HCT116 (cell line): ENCODE measurements at regions not wholly inside any gene's neighbourhood (a gene's known extent, or its start where the extent isn't known, plus 50 kb on each side); places are given as distances from the start of the nearest gene placed in this dataset.

ENCODE experiments used
- ATAC-seq: fragments of 200-7000 bp; cut with Tn5 transposase; 2 replicates; pipeline ENCODE4 v1.9.1; 2020; ENCODE audit warnings: mild to moderate bottlenecking, moderate library complexity
- BruUV-seq: library from RNA; stranded (reverse); fragments of 400-500 nt; replicated peaks from 2 replicates; lab custom pipeline; 2021; lab: Mats Ljungman, UMichigan
- CTCF ChIA-PET: fragments of 300-600 bp; sonication (Branson Sonifier 250); formaldehyde crosslinking; loops from one replicate; lab custom pipeline; 2021; ENCODE audit warnings: antibody characterized with exemption; lab: Charles Lee
- POLR2A ChIA-PET: fragments of 300-600, 350-600 bp; sonication (Branson Sonifier 250); formaldehyde crosslinking; loops from one replicate; lab custom pipeline; 2021; ENCODE audit warnings: antibody characterized with exemption; lab: Charles Lee
- RAD21 ChIA-PET, 2 experiments: fragments of 300-600 bp; sonication (Branson Sonifier 250); formaldehyde crosslinking; loops; one replicate each; lab custom pipeline; 2023; ENCODE audit warnings: low total read pairs in 2 of 2; ENCODE audit not compliant: uncharacterized antibody in 2 of 2, unreplicated experiment in 2 of 2, low non-redundant PET in 1 of 2; lab: Charles Lee
- DNase-seq: peaks from one replicate; pipeline ENCODE4 v3.0.0-alpha.2; 2010; ENCODE audit warnings: low read depth, low spot score
- H2AFZ ChIP-seq: fragments of 200-600 bp; shearing (Covaris generic), sonication (generic); 2 replicates; pipeline ENCODE4 v1.6.1; 2017; ENCODE audit warnings: low read depth, mixed run types, mixed read lengths, antibody characterized with exemption, low read length; ENCODE audit not compliant: poor library complexity, severe bottlenecking
- H3K27ac ChIP-seq: 2 replicates; pipeline ENCODE4 v1.5.1; 2012; ENCODE audit warnings: low read depth, low read length
- H3K27me3 ChIP-seq: fragments of 200-600 bp; sonication (generic); 2 replicates; pipeline ENCODE4 v1.6.1; 2016; ENCODE audit warnings: mixed run types, low read length, mixed read lengths; ENCODE audit not compliant: insufficient read depth
- H3K36me3 ChIP-seq, 2 experiments: fragments of 200-500 bp in 1 of 2; fragments of 200-600 bp in 1 of 2; sonication (Bioruptor generic) in 1 of 2; sonication (generic) in 1 of 2; 2 replicates each; pipeline versions ENCODE4 v1.5.1 to v1.6.1; 2014 to 2016; ENCODE audit warnings: low read length in 2 of 2, inconsistent platforms in 1 of 2, mixed read lengths in 1 of 2, mixed run types in 1 of 2; ENCODE audit not compliant: insufficient read depth in 2 of 2, control insufficient read depth in 1 of 2
- H3K4me1 ChIP-seq, 2 experiments: fragments of 200-600 bp in 1 of 2; sonication (generic) in 1 of 2; 2 replicates each; pipeline versions ENCODE4 v1.5.1 to v1.6.1; 2012 to 2017; ENCODE audit warnings: low read length in 2 of 2, inconsistent platforms in 1 of 2, mild to moderate bottlenecking in 1 of 2, mixed read lengths in 1 of 2, mixed run types in 1 of 2, moderate library complexity in 1 of 2; ENCODE audit not compliant: insufficient read depth in 2 of 2, control insufficient read depth in 1 of 2
- H3K4me2 ChIP-seq: fragments of 200-600 bp; sonication (generic); 2 replicates; pipeline ENCODE4 v1.6.1; 2017; ENCODE audit warnings: mixed run types, low read length, mixed read lengths
- H3K4me3 ChIP-seq, 2 experiments: fragments of 200-600 bp in 1 of 2; sonication (generic) in 1 of 2; replicated peaks in 1 of 2; 2 replicates each; pipeline ENCODE4 v1.5.1; 2011 to 2016; ENCODE audit warnings: low read length in 2 of 2, control low read depth in 1 of 2, low read depth in 1 of 2, mild to moderate bottlenecking in 1 of 2, mixed read lengths in 1 of 2, mixed run types in 1 of 2
- H3K79me2 ChIP-seq: fragments of 200-600 bp; sonication (generic); 2 replicates; pipeline ENCODE4 v1.6.1; 2017; ENCODE audit warnings: mild to moderate bottlenecking, mixed run types, low read length, moderate library complexity, mixed read lengths; ENCODE audit not compliant: insufficient read depth
- H3K9ac ChIP-seq: fragments of 200-600 bp; sonication (generic); 2 replicates; pipeline ENCODE4 v1.6.1; 2016; ENCODE audit warnings: low read length, mixed read lengths
- H3K9me2 ChIP-seq: fragments of 200-600 bp; sonication (generic), shearing (Covaris generic); 2 replicates; pipeline ENCODE4 v1.6.1; 2017; ENCODE audit warnings: mixed run types, mild to moderate bottlenecking, moderate library complexity; ENCODE audit not compliant: insufficient read depth
- H3K9me3 ChIP-seq, 2 experiments: fragments of 200-500 bp in 1 of 2; fragments of 200-600 bp in 1 of 2; sonication (Bioruptor generic) in 1 of 2; sonication (generic) in 1 of 2; 2 replicates each; pipeline ENCODE4 v1.6.1; 2014 to 2017; ENCODE audit warnings: low read length in 2 of 2, mixed read lengths in 2 of 2, inconsistent platforms in 1 of 2, low read depth in 1 of 2, mild to moderate bottlenecking in 1 of 2, mixed run types in 1 of 2, moderate library complexity in 1 of 2; ENCODE audit not compliant: control insufficient read depth in 1 of 2, insufficient read depth in 1 of 2
- H4K20me1 ChIP-seq: fragments of 200-600 bp; sonication (generic), shearing (Covaris generic); 2 replicates; pipeline ENCODE4 v1.6.1; 2017; ENCODE audit warnings: mixed run types, mild to moderate bottlenecking, moderate library complexity; ENCODE audit not compliant: insufficient read depth
- CBX3 ChIP-seq: IDR thresholded peaks from 2 replicates; pipeline ENCODE4 v1.6.1; 2012; ENCODE audit warnings: low read depth
- CEBPB ChIP-seq: IDR thresholded peaks from 2 replicates; pipeline ENCODE4 v1.6.1; 2012; ENCODE audit warnings: low read depth
- EGR1 ChIP-seq: IDR thresholded peaks from 2 replicates; pipeline ENCODE4 v1.6.1; 2012; ENCODE audit warnings: low read depth
- ELF1 ChIP-seq: IDR thresholded peaks from 2 replicates; pipeline ENCODE4 v1.6.1; 2012; ENCODE audit warnings: low read depth, borderline replicate concordance
- FOSL1 ChIP-seq: IDR thresholded peaks from 2 replicates; pipeline ENCODE4 v1.6.1; 2012; ENCODE audit warnings: low read depth
- JUND ChIP-seq: IDR thresholded peaks from 2 replicates; pipeline ENCODE4 v1.6.1; 2012
- MAX ChIP-seq: IDR thresholded peaks from 2 replicates; pipeline ENCODE4 v1.6.1; 2012
- POLR2A ChIP-seq: IDR thresholded peaks from 2 replicates; pipeline ENCODE4 v1.7.0; 2011; ENCODE audit warnings: borderline replicate concordance; ENCODE audit not compliant: insufficient read depth, insufficient read length; ENCODE audit errors: extremely low read depth
- RAD21 ChIP-seq: IDR thresholded peaks from 2 replicates; pipeline ENCODE4 v1.6.1; 2012; ENCODE audit warnings: low read depth, mild to moderate bottlenecking
- SP1 ChIP-seq: IDR thresholded peaks from 2 replicates; pipeline ENCODE4 v1.6.1; 2012; ENCODE audit warnings: low read depth
- SRF ChIP-seq: IDR thresholded peaks from 2 replicates; pipeline ENCODE4 v1.6.1; 2012; ENCODE audit warnings: low read depth
- TCF7L2 ChIP-seq: IDR thresholded peaks from 2 replicates; pipeline ENCODE4 v1.7.0; 2011; ENCODE audit warnings: borderline replicate concordance, inconsistent platforms; ENCODE audit not compliant: insufficient read depth, insufficient read length; ENCODE audit errors: extremely low read depth
- YY1 ChIP-seq: IDR thresholded peaks from 2 replicates; pipeline ENCODE4 v1.6.1; 2011; ENCODE audit warnings: low read length, low read depth, moderate library complexity, mild to moderate bottlenecking; ENCODE audit not compliant: insufficient replicate concordance; ENCODE audit errors: extremely low read depth
- ZBTB33 ChIP-seq: IDR thresholded peaks from 2 replicates; pipeline ENCODE4 v1.6.1; 2011; ENCODE audit warnings: mild to moderate bottlenecking, low read length, moderate library complexity; ENCODE audit not compliant: insufficient replicate concordance; ENCODE audit errors: extremely low read depth
- ZFX ChIP-seq: fragments of 450-650 bp; IDR thresholded peaks from 2 replicates; pipeline ENCODE4 v1.6.1; 2017
- ZNF274 ChIP-seq: fragments of 200-500 bp; sonication (Bioruptor generic); IDR thresholded peaks from 2 replicates; pipeline ENCODE4 v1.6.1; 2014; ENCODE audit warnings: mild to moderate bottlenecking, low read depth, low read length, inconsistent platforms
- intact Hi-C: fragments of 100-400 bp; cut with micrococcal nuclease; formaldehyde crosslinking; loops from 2 replicates; pipeline ENCODE4 v1.10.0; 2022
- TF ChIP-seq, protein P1 (sequence below), 3 experiments: fragments of 200-600 bp in 1 of 3; sonication (generic) in 1 of 3; IDR thresholded peaks in 2 of 3; conservative IDR thresholded peaks in 1 of 3; 2 replicates each; pipeline ENCODE4 v1.5.1; 2012 to 2017; ENCODE audit warnings: low read depth in 2 of 3, low read length in 2 of 3, antibody characterized with exemption in 1 of 3, borderline replicate concordance in 1 of 3, control low read depth in 1 of 3, mild to moderate bottlenecking in 1 of 3, mixed read lengths in 1 of 3, mixed run types in 1 of 3, moderate library complexity in 1 of 3; ENCODE audit not compliant: insufficient read depth in 1 of 3
- TF ChIP-seq, protein P2 (sequence below): IDR thresholded peaks from 2 replicates; pipeline ENCODE4 v1.6.1; 2012

DNA sequence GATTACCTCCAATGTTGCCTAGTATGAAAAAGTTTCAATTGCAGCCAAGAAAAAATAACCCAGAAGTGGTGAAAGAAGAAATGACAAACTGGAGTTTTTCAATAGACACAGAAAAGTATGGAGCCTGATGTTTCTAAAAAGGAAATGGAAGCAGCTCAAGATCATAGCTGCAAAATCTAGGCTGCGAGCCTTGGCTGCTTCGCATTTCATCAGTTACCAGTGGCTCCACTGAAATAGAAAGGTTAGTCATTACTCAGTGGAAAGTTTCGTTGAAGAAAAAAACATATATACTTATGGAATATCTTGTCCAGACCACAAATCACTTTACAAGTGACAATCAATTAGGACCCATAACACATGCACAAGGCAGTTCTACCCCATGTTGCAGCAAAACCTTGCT lies 206.8 kb upstream of the SOX9 start:
- no peaks in the 10 kb centered on the region for H3K9me3 ChIP-seq
- ChIA-PET RAD21 (no interaction called here), POLR2A (no interaction called here), CTCF (no interaction called here)
- no peak overlapping the region for H2AFZ ChIP-seq
- BruUV-seq: no TSS peak
- intact Hi-C loops: no loop called here
- DNase-seq (no peak), ATAC-seq (no peak)
- no peaks in the 10 kb centered on the region for H3K79me2 ChIP-seq
- no peaks in the 10 kb centered on the region for H4K20me1 ChIP-seq
- H3K36me3 ChIP-seq: no peaks in the 10 kb centered on the region
- peaks cover 0 to 7% of the 10 kb centered on the region in 2 experiments; a peak in 2 of 4 replicates for H3K4me1 ChIP-seq
- no peak overlapping the region for H3K4me2 ChIP-seq
- no peak overlapping the region for H3K4me3 ChIP-seq
- no peak overlapping the region for H3K9ac ChIP-seq
- H3K27me3 ChIP-seq: no peaks in the 10 kb centered on the region
- H3K27ac ChIP-seq: no peak overlapping the region
- TF ChIP-seq SRF (no peak), JUND (no peak), RAD21 (no peak), ELF1 (no peak), FOSL1 (no peak), POLR2A (no peak), ZNF274 (no peak)
- TF ChIP-seq, protein P1, sequence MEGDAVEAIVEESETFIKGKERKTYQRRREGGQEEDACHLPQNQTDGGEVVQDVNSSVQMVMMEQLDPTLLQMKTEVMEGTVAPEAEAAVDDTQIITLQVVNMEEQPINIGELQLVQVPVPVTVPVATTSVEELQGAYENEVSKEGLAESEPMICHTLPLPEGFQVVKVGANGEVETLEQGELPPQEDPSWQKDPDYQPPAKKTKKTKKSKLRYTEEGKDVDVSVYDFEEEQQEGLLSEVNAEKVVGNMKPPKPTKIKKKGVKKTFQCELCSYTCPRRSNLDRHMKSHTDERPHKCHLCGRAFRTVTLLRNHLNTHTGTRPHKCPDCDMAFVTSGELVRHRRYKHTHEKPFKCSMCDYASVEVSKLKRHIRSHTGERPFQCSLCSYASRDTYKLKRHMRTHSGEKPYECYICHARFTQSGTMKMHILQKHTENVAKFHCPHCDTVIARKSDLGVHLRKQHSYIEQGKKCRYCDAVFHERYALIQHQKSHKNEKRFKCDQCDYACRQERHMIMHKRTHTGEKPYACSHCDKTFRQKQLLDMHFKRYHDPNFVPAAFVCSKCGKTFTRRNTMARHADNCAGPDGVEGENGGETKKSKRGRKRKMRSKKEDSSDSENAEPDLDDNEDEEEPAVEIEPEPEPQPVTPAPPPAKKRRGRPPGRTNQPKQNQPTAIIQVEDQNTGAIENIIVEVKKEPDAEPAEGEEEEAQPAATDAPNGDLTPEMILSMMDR (IDR thresholded peaks at IDR 0.05 in 2 of 3, conservative IDR thresholded peaks at IDR 0.05 in 1 of 3; ENCODE audit: borderline replicate concordance in 1 of 3, insufficient read depth in 1 of 3, low read depth in 2 of 3, low read length in 2 of 3): no peak
- peaks cover 3% of the 10 kb centered on the region; the same call in 1 of the 2 replicates for H3K9me2 ChIP-seq

DNA sequence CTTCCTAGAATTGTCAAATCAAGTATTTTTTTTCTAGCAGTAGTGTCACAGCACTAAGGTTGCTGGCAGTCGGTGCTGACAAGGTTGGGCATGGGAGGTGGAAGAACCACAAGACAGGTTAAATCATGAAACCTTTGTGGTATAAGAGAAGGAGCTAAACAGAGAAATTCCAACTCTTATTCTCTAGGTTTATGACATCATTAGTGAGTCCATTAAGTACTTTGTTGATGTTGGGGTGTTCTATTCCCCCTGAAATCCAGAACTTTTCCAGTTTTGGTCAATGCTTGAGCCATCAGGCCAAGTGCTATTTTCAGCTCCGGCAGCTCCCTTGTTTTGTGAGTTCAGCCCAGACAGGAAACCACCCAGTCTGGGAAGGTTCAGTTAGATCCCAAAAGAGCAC lies 206.0 kb upstream of the SOX9 start:
- H3K27ac ChIP-seq: no peak overlapping the region
- CTCF ChIA-PET: interaction anchor here (1.7 kb wide), 1 partner anchor 516 kb away, joined by 3 read pairs; no protein-coding TSS in a partner anchor
- H4K20me1 ChIP-seq: no peaks in the 10 kb centered on the region
- H3K4me2 ChIP-seq: no peak overlapping the region
- H3K4me3 ChIP-seq: no peak overlapping the region
- H2AFZ ChIP-seq: no peak overlapping the region
- no peaks in the 10 kb centered on the region for H3K36me3 ChIP-seq
- RAD21 ChIA-PET: no interaction called here
- DNase-seq: no peak
- H3K79me2 ChIP-seq: no peaks in the 10 kb centered on the region
- H3K9me3 ChIP-seq: no peaks in the 10 kb centered on the region
- H3K27me3 ChIP-seq: no peaks in the 10 kb centered on the region
- no peak for ATAC-seq
- POLR2A ChIA-PET: no interaction called here
- intact Hi-C loops: no loop called here
- no TSS peak for BruUV-seq
- H3K9me2 ChIP-seq: peaks cover 3% of the 10 kb centered on the region; the same call in 1 of the 2 replicates
- peaks cover 0 to 7% of the 10 kb centered on the region in 2 experiments; a peak in 2 of 4 replicates for H3K4me1 ChIP-seq
- H3K9ac ChIP-seq: no peak overlapping the region
- no peak for TF ChIP-seq TCF7L2
- no peak for TF ChIP-seq JUND
- TF ChIP-seq SRF: no peak
- no peak for TF ChIP-seq RAD21
- TF ChIP-seq MAX: no peak
- TF ChIP-seq EGR1: no peak
- TF ChIP-seq CBX3: no peak
- TF ChIP-seq ZBTB33: no peak
- TF ChIP-seq, protein P2, sequence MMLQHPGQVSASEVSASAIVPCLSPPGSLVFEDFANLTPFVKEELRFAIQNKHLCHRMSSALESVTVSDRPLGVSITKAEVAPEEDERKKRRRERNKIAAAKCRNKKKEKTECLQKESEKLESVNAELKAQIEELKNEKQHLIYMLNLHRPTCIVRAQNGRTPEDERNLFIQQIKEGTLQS: no peak
- TF ChIP-seq ZFX: no peak
- no peak for TF ChIP-seq SP1
- no peak for TF ChIP-seq FOSL1
- no peak for TF ChIP-seq CEBPB
- no peak for TF ChIP-seq YY1
- TF ChIP-seq ZNF274: no peak
